Vagina (tissue), 2 donors: ENCODE measurements at regions not wholly inside any gene's neighbourhood (a gene's known extent, or its start where the extent isn't known, plus 50 kb on each side); places are given as distances from the start of the nearest gene placed in this dataset.

Source experiments
- POLR2A ChIP-seq, 2 donors: fragments of 450-650 bp; IDR thresholded peaks; one replicate each; pipeline ENCODE4 v1.6.1; 2017; ENCODE audit warnings: antibody characterized with exemption in 2 of 2, mild to moderate bottlenecking in 2 of 2, moderate library complexity in 2 of 2
- TF ChIP-seq, protein P1 (sequence below), 3 experiments: fragments of 450-650 bp in 2 of 3; fragments of 200-600 bp in 1 of 3; sonication (generic) in 1 of 3; IDR thresholded peaks; one replicate each; pipeline ENCODE4 v1.5.1; 2017 to 2019; ENCODE audit warnings: antibody characterized with exemption in 3 of 3, mild to moderate bottlenecking in 2 of 3, moderate library complexity in 2 of 3

DNA sequence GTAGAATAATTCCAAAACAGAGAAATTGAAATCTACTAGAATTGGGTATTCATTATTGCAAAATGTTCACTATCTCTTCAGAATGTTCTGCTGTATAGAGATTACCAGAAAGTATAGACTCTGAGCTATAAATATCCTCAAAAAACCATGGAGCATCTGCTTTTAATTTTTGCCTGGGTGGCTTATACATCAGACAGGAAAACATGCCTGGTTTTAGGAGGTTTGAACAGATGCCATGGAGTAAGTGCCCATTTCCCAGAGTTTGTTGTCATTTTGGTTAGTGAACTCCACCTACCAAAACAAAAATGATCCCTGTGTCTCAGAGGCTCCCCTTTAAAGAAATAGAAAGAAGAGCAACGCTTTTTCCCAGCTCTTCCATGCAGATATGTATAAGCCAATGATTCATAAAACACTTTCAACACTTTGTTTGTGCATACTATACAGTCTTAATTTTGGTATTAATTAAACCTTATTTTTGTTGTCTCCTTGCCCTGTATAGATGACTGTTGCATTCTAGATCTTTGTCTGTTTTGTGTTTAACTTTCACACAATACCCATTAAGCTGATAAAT lies 68.7 kb downstream of the MEPE start:
- TF ChIP-seq, protein P1, sequence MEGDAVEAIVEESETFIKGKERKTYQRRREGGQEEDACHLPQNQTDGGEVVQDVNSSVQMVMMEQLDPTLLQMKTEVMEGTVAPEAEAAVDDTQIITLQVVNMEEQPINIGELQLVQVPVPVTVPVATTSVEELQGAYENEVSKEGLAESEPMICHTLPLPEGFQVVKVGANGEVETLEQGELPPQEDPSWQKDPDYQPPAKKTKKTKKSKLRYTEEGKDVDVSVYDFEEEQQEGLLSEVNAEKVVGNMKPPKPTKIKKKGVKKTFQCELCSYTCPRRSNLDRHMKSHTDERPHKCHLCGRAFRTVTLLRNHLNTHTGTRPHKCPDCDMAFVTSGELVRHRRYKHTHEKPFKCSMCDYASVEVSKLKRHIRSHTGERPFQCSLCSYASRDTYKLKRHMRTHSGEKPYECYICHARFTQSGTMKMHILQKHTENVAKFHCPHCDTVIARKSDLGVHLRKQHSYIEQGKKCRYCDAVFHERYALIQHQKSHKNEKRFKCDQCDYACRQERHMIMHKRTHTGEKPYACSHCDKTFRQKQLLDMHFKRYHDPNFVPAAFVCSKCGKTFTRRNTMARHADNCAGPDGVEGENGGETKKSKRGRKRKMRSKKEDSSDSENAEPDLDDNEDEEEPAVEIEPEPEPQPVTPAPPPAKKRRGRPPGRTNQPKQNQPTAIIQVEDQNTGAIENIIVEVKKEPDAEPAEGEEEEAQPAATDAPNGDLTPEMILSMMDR (IDR thresholded peaks at IDR 0.05), result no peak
- no peak for TF ChIP-seq POLR2A (IDR thresholded peaks at IDR 0.05)
